ENCODE measurements at regions not wholly inside any gene's neighbourhood (a gene's known extent, or its start where the extent isn't known, plus 50 kb on each side); places are given as distances from the start of the nearest gene placed in this dataset.

- Histone ChIP-seq H3K27ac (no peak overlapping the region), H3K9me3 (ENCODE audit: low read depth, low read length) (no peaks in the 10 kb centered on the region), H3K9ac (ENCODE audit: insufficient read length) (no peak overlapping the region), H3K36me3 (ENCODE audit: insufficient read depth, low read length) (no peaks in the 10 kb centered on the region), H3K4me3 (no peak overlapping the region)
- TF ChIP-seq POLR2AphosphoS5 (IDR thresholded peaks at IDR 0.05; ENCODE audit: borderline replicate concordance, low read depth, low read length) (no peak), EZH2 (IDR thresholded peaks at IDR 0.05) (no peak), FOXP2 (optimal IDR thresholded peaks at IDR 0.05; ENCODE audit: control extremely low read depth, extremely low read length, insufficient read depth) (no peak)
- DNase-seq (ENCODE audit: low read depth, low spot score): no peak
These were observed 381.1 kb upstream of the ST6GAL2 start for GRCh38 chr2:107267086-107267485.

GRCh38 chr2:107276034-107276433 lies 390.1 kb upstream of the ST6GAL2 start:
- Histone ChIP-seq H3K4me3 (no peak overlapping the region), H3K36me3 (ENCODE audit: insufficient read depth, low read length) (no peaks in the 10 kb centered on the region), H3K9me3 (ENCODE audit: low read depth, low read length) (no peaks in the 10 kb centered on the region), H3K27ac (no peak overlapping the region), H3K9ac (ENCODE audit: insufficient read length) (no peak overlapping the region)
- DNase-seq (ENCODE audit: low read depth, low spot score): no peak
- TF ChIP-seq EZH2 (IDR thresholded peaks at IDR 0.05) (no peak), POLR2AphosphoS5 (IDR thresholded peaks at IDR 0.05; ENCODE audit: borderline replicate concordance, low read depth, low read length) (no peak), FOXP2 (optimal IDR thresholded peaks at IDR 0.05; ENCODE audit: control extremely low read depth, extremely low read length, insufficient read depth) (no peak)

- Histone ChIP-seq H3K27ac (no peak overlapping the region), H3K9ac (ENCODE audit: insufficient read length) (no peak overlapping the region), H3K9me3 (ENCODE audit: low read depth, low read length) (no peaks in the 10 kb centered on the region), H3K36me3 (ENCODE audit: insufficient read depth, low read length) (no peaks in the 10 kb centered on the region), H3K4me3 (no peak overlapping the region)
- DNase-seq (ENCODE audit: low read depth, low spot score): no peak
- TF ChIP-seq EZH2 (IDR thresholded peaks at IDR 0.05) (no peak), FOXP2 (optimal IDR thresholded peaks at IDR 0.05; ENCODE audit: control extremely low read depth, extremely low read length, insufficient read depth) (no peak), POLR2AphosphoS5 (IDR thresholded peaks at IDR 0.05; ENCODE audit: borderline replicate concordance, low read depth, low read length) (no peak)
These were observed 392.7 kb upstream of the ST6GAL2 start for GRCh38 chr2:107278672-107279071.

- TF ChIP-seq EZH2 (IDR thresholded peaks at IDR 0.05) (no peak), POLR2AphosphoS5 (IDR thresholded peaks at IDR 0.05; ENCODE audit: borderline replicate concordance, low read depth, low read length) (no peak), FOXP2 (optimal IDR thresholded peaks at IDR 0.05; ENCODE audit: control extremely low read depth, extremely low read length, insufficient read depth) (no peak)
- H3K36me3 ChIP-seq (ENCODE audit: insufficient read depth, low read length): no peaks in the 10 kb centered on the region
- no peak for DNase-seq (ENCODE audit: low read depth, low spot score)
- no peak overlapping the region for H3K4me3 ChIP-seq
- no peaks in the 10 kb centered on the region for H3K9me3 ChIP-seq (ENCODE audit: low read depth, low read length)
- no peak overlapping the region for H3K27ac ChIP-seq
- H3K9ac ChIP-seq (ENCODE audit: insufficient read length): no peak overlapping the region
These were observed 395.7 kb upstream of the ST6GAL2 start for GRCh38 chr2:107281637-107282036.

DNA sequence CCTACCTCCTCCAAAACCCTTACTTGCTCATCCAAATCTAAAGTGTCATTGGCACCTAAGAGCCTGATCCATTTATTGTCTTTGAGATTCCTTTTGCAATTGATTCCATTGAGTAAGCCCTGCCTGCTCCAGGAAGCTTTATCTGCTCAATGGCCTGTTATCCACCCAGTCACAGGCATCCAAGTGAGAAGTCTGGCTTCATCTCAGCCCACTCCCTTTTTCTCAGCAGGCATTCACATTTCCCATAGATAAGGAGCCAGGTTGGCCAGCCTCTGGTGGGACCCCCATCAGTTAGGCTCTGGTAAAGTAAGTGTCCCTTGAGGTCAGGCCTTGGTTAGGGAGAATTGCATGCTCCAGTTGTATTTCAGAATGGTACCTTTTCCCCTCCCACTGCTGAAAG lies 396.2 kb upstream of the ST6GAL2 start:
- DNase-seq (ENCODE audit: low read depth, low spot score): no peak
- no peak for TF ChIP-seq POLR2AphosphoS5 (IDR thresholded peaks at IDR 0.05; ENCODE audit: borderline replicate concordance, low read depth, low read length)
- no peak for TF ChIP-seq EZH2 (IDR thresholded peaks at IDR 0.05)
- no peak for TF ChIP-seq FOXP2 (optimal IDR thresholded peaks at IDR 0.05; ENCODE audit: control extremely low read depth, extremely low read length, insufficient read depth)

GRCh38 chr2:107285621-107286299 lies 399.8 kb upstream of the ST6GAL2 start:
- Histone ChIP-seq H3K9ac (ENCODE audit: insufficient read length) (no peak overlapping the region), H3K9me3 (ENCODE audit: low read depth, low read length) (no peaks in the 10 kb centered on the region), H3K4me3 (no peak overlapping the region), H3K36me3 (ENCODE audit: insufficient read depth, low read length) (no peaks in the 10 kb centered on the region), H3K27ac (no peak overlapping the region)
- TF ChIP-seq EZH2 (IDR thresholded peaks at IDR 0.05) (no peak), POLR2AphosphoS5 (IDR thresholded peaks at IDR 0.05; ENCODE audit: borderline replicate concordance, low read depth, low read length) (no peak), FOXP2 (optimal IDR thresholded peaks at IDR 0.05; ENCODE audit: control extremely low read depth, extremely low read length, insufficient read depth) (no peak)
- no peak for DNase-seq (ENCODE audit: low read depth, low spot score)

More for the DNA sequence above, 396.2 kb upstream of the ST6GAL2 start:
- Histone ChIP-seq H3K36me3 (ENCODE audit: insufficient read depth, low read length) (no peaks in the 10 kb centered on the region), H3K4me3 (no peak overlapping the region), H3K9ac (ENCODE audit: insufficient read length) (no peak overlapping the region), H3K27ac (no peak overlapping the region), H3K9me3 (ENCODE audit: low read depth, low read length) (no peaks in the 10 kb centered on the region)

- no peak for TF ChIP-seq EZH2 (IDR thresholded peaks at IDR 0.05)
- no peak for TF ChIP-seq POLR2AphosphoS5 (IDR thresholded peaks at IDR 0.05; ENCODE audit: borderline replicate concordance, low read depth, low read length)
- TF ChIP-seq FOXP2 (optimal IDR thresholded peaks at IDR 0.05; ENCODE audit: control extremely low read depth, extremely low read length, insufficient read depth): no peak
- no peak for DNase-seq (ENCODE audit: low read depth, low spot score)
- Histone ChIP-seq H3K9ac (ENCODE audit: insufficient read length) (no peak overlapping the region), H3K36me3 (ENCODE audit: insufficient read depth, low read length) (no peaks in the 10 kb centered on the region), H3K4me3 (no peak overlapping the region), H3K27ac (no peak overlapping the region), H3K9me3 (ENCODE audit: low read depth, low read length) (no peaks in the 10 kb centered on the region)
These were observed 404.1 kb upstream of the ST6GAL2 start for GRCh38 chr2:107290041-107290440.

DNA sequence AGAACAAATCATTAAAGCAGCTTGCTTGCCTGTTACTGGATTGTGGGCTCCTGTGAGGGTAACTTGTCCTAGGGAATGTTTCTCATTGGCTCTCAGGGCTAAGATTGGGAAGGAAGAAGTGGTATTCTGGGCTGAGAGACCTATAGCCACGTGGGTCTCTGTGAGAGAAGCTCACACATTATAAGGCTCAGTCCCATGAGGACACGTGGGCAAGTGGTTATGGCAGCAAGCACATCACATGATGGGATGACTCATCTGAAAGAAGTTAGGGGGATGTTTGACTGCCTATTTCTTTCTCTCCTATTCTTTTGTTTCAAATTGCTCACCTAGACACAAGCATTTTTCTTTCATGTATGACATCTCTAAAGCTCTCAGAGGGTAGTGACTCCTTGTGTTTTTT lies 418.0 kb upstream of the ST6GAL2 start:
- DNase-seq (ENCODE audit: low read depth, low spot score): no peak
- H3K4me3 ChIP-seq: no peak overlapping the region
- H3K9ac ChIP-seq (ENCODE audit: insufficient read length): no peak overlapping the region
- TF ChIP-seq POLR2AphosphoS5 (IDR thresholded peaks at IDR 0.05; ENCODE audit: borderline replicate concordance, low read depth, low read length) (no peak), EZH2 (IDR thresholded peaks at IDR 0.05) (no peak), FOXP2 (optimal IDR thresholded peaks at IDR 0.05; ENCODE audit: control extremely low read depth, extremely low read length, insufficient read depth) (no peak)
- no peaks in the 10 kb centered on the region for H3K36me3 ChIP-seq (ENCODE audit: insufficient read depth, low read length)
- H3K9me3 ChIP-seq (ENCODE audit: low read depth, low read length): no peaks in the 10 kb centered on the region
- no peak overlapping the region for H3K27ac ChIP-seq

- no peak overlapping the region for H3K27ac ChIP-seq
- H3K9me3 ChIP-seq (ENCODE audit: low read depth, low read length): no peaks in the 10 kb centered on the region
- H3K36me3 ChIP-seq (ENCODE audit: insufficient read depth, low read length): no peaks in the 10 kb centered on the region
- no peak overlapping the region for H3K4me3 ChIP-seq
- no peak for DNase-seq (ENCODE audit: low read depth, low spot score)
- H3K9ac ChIP-seq (ENCODE audit: insufficient read length): no peak overlapping the region
- no peak for TF ChIP-seq FOXP2 (optimal IDR thresholded peaks at IDR 0.05; ENCODE audit: control extremely low read depth, extremely low read length, insufficient read depth)
- no peak for TF ChIP-seq POLR2AphosphoS5 (IDR thresholded peaks at IDR 0.05; ENCODE audit: borderline replicate concordance, low read depth, low read length)
These were observed 420.0 kb upstream of the ST6GAL2 start for GRCh38 chr2:107305966-107306365.
